ENCODE measurements at regions not wholly inside any gene's neighbourhood (a gene's known extent, or its start where the extent isn't known, plus 50 kb on each side); places are given as distances from the start of the nearest gene placed in this dataset.

- Mint-ChIP-seq H3K4me1 (no peaks in the 10 kb centered on the region), H3K27ac (no peak overlapping the region), H3K36me3 (no peaks in the 10 kb centered on the region), H3K27me3 (no peaks in the 10 kb centered on the region), H3K9me3 (peaks cover 0 to 8% (median 3%) of the 10 kb centered on the region in 7 donors), H3K4me3 (no peak overlapping the region)
- ATAC-seq (ENCODE audit: low read depth in 2 of 2) (no peak), DNase-seq (no peak)
Measured at GRCh38 chr4:12293906-12294525, 865.3 kb upstream of the HS3ST1 start.

- no peak overlapping the region for H3K27ac Mint-ChIP-seq
- ATAC-seq (ENCODE audit: low read depth in 2 of 2) (no peak), DNase-seq (no peak)
- no peak overlapping the region for H3K4me3 Mint-ChIP-seq
- peaks cover 0 to 35% (median 10%) of the 10 kb centered on the region in 7 donors for H3K9me3 Mint-ChIP-seq
- H3K27me3 Mint-ChIP-seq, result no peaks in the 10 kb centered on the region
- no peaks in the 10 kb centered on the region for H3K36me3 Mint-ChIP-seq
- no peaks in the 10 kb centered on the region for H3K4me1 Mint-ChIP-seq
Measured at GRCh38 chr4:12286351-12286750, 857.7 kb upstream of the HS3ST1 start.

GRCh38 chr4:12270546-12270945 is 841.9 kb upstream of the HS3ST1 start:
- DNase-seq (no peak), ATAC-seq (ENCODE audit: low read depth in 2 of 2) (no peak)
- Mint-ChIP-seq H3K27me3 (no peaks in the 10 kb centered on the region), H3K4me3 (no peak overlapping the region), H3K4me1 (no peaks in the 10 kb centered on the region), H3K27ac (no peak overlapping the region), H3K9me3 (peaks cover 0 to 6% (median 0%) of the 10 kb centered on the region in 7 donors), H3K36me3 (no peaks in the 10 kb centered on the region)

GRCh38 chr4:12265554-12265953 is 836.9 kb upstream of the HS3ST1 start:
- peaks cover 0 to 5% (median 4%) of the 10 kb centered on the region in 7 donors for H3K9me3 Mint-ChIP-seq
- DNase-seq (no peak), ATAC-seq (ENCODE audit: low read depth in 2 of 2) (no peak)
- H3K4me1 Mint-ChIP-seq, result no peaks in the 10 kb centered on the region
- no peak overlapping the region for H3K4me3 Mint-ChIP-seq
- H3K36me3 Mint-ChIP-seq, result no peaks in the 10 kb centered on the region
- no peak overlapping the region for H3K27ac Mint-ChIP-seq
- peaks cover 0 to 4% (median 0%) of the 10 kb centered on the region in 3 donors for H3K27me3 Mint-ChIP-seq

GRCh38 chr4:12260453-12260852 is 831.8 kb upstream of the HS3ST1 start:
- Mint-ChIP-seq H3K4me3 (no peak overlapping the region), H3K27me3 (peaks cover 0 to 4% (median 0%) of the 10 kb centered on the region in 3 donors), H3K36me3 (no peaks in the 10 kb centered on the region), H3K27ac (no peak overlapping the region), H3K4me1 (no peaks in the 10 kb centered on the region), H3K9me3 (peaks cover 3 to 9% (median 6%) of the 10 kb centered on the region in 7 donors)
- ATAC-seq (ENCODE audit: low read depth in 2 of 2), result no peak
- DNase-seq, result no peak

GRCh38 chr4:12244973-12245372 is 816.3 kb upstream of the HS3ST1 start:
- Mint-ChIP-seq H3K36me3 (no peaks in the 10 kb centered on the region), H3K27ac (peak overlapping the region in 1 of 6 donors; percentile 74), H3K4me1 (no peaks in the 10 kb centered on the region), H3K9me3 (peaks cover 0 to 15% (median 2%) of the 10 kb centered on the region in 7 donors), H3K27me3 (no peaks in the 10 kb centered on the region), H3K4me3 (no peak overlapping the region)
- ATAC-seq (ENCODE audit: low read depth in 2 of 2) (no peak), DNase-seq (no peak)

- no peaks in the 10 kb centered on the region for H3K27me3 Mint-ChIP-seq
- DNase-seq, result no peak
- no peaks in the 10 kb centered on the region for H3K36me3 Mint-ChIP-seq
- ATAC-seq (ENCODE audit: low read depth in 2 of 2), result no peak
- H3K27ac Mint-ChIP-seq, result no peak overlapping the region
- no peak overlapping the region for H3K4me3 Mint-ChIP-seq
- no peaks in the 10 kb centered on the region for H3K4me1 Mint-ChIP-seq
- peaks cover 0 to 20% (median 2%) of the 10 kb centered on the region in 7 donors for H3K9me3 Mint-ChIP-seq
Measured at GRCh38 chr4:12242354-12242753, 813.7 kb upstream of the HS3ST1 start.

- no peaks in the 10 kb centered on the region for H3K27me3 Mint-ChIP-seq
- peaks cover 0 to 14% (median 0%) of the 10 kb centered on the region in 7 donors for H3K9me3 Mint-ChIP-seq
- no peak overlapping the region for H3K27ac Mint-ChIP-seq
Measured at GRCh38 chr4:12239897-12240636, 811.4 kb upstream of the HS3ST1 start.

GRCh38 chr4:12231098-12231497 is 802.4 kb upstream of the HS3ST1 start:
- no peaks in the 10 kb centered on the region for H3K4me1 Mint-ChIP-seq
- H3K27me3 Mint-ChIP-seq, result no peaks in the 10 kb centered on the region
- no peak overlapping the region for H3K4me3 Mint-ChIP-seq
- H3K36me3 Mint-ChIP-seq, result no peaks in the 10 kb centered on the region
- H3K27ac Mint-ChIP-seq, result no peak overlapping the region
- peaks cover 0 to 15% (median 6%) of the 10 kb centered on the region in 7 donors for H3K9me3 Mint-ChIP-seq
- DNase-seq (no peak), ATAC-seq (ENCODE audit: low read depth in 2 of 2) (no peak)

More at GRCh38 chr4:12239897-12240636, 811.4 kb upstream of the HS3ST1 start:
- Mint-ChIP-seq H3K36me3 (no peaks in the 10 kb centered on the region), H3K4me1 (no peaks in the 10 kb centered on the region), H3K4me3 (no peak overlapping the region)
- DNase-seq (no peak), ATAC-seq (ENCODE audit: low read depth in 2 of 2) (no peak)

- peaks cover 0 to 10% (median 3%) of the 10 kb centered on the region in 7 donors for H3K9me3 Mint-ChIP-seq
- DNase-seq (no peak), ATAC-seq (ENCODE audit: low read depth in 2 of 2) (no peak)
- no peak overlapping the region for H3K4me3 Mint-ChIP-seq
- no peak overlapping the region for H3K27ac Mint-ChIP-seq
- H3K27me3 Mint-ChIP-seq, result no peaks in the 10 kb centered on the region
- H3K4me1 Mint-ChIP-seq, result no peaks in the 10 kb centered on the region
- no peaks in the 10 kb centered on the region for H3K36me3 Mint-ChIP-seq
Measured at GRCh38 chr4:12221031-12221430, 792.3 kb upstream of the HS3ST1 start.

- H3K27ac Mint-ChIP-seq, result no peak overlapping the region
Measured at GRCh38 chr4:12211636-12212035, 782.9 kb upstream of the HS3ST1 start.

GRCh38 chr4:12207396-12207795 is 778.7 kb upstream of the HS3ST1 start:
- no peaks in the 10 kb centered on the region for H3K27me3 Mint-ChIP-seq
- no peaks in the 10 kb centered on the region for H3K36me3 Mint-ChIP-seq

More at GRCh38 chr4:12211636-12212035, 782.9 kb upstream of the HS3ST1 start:
- no peaks in the 10 kb centered on the region for H3K36me3 Mint-ChIP-seq
- H3K27me3 Mint-ChIP-seq, result no peaks in the 10 kb centered on the region
- ATAC-seq (ENCODE audit: low read depth in 2 of 2) (no peak), DNase-seq (no peak)
- H3K9me3 Mint-ChIP-seq, result peaks cover 0 to 3% (median 0%) of the 10 kb centered on the region in 7 donors
- no peaks in the 10 kb centered on the region for H3K4me1 Mint-ChIP-seq
- no peak overlapping the region for H3K4me3 Mint-ChIP-seq

GRCh38 chr4:12206091-12206490 is 777.4 kb upstream of the HS3ST1 start:
- no peak for ATAC-seq (ENCODE audit: low read depth in 2 of 2)
- H3K4me3 Mint-ChIP-seq, result no peak overlapping the region
- no peak for DNase-seq
- H3K27ac Mint-ChIP-seq, result no peak overlapping the region
- H3K27me3 Mint-ChIP-seq, result no peaks in the 10 kb centered on the region
- H3K9me3 Mint-ChIP-seq, result peaks cover 0 to 4% (median 1%) of the 10 kb centered on the region in 7 donors
- no peaks in the 10 kb centered on the region for H3K4me1 Mint-ChIP-seq
- no peaks in the 10 kb centered on the region for H3K36me3 Mint-ChIP-seq

More at GRCh38 chr4:12207396-12207795, 778.7 kb upstream of the HS3ST1 start:
- DNase-seq, result no peak
- no peak overlapping the region for H3K4me3 Mint-ChIP-seq
- ATAC-seq (ENCODE audit: low read depth in 2 of 2), result no peak
- H3K9me3 Mint-ChIP-seq, result peaks cover 0 to 4% (median 0%) of the 10 kb centered on the region in 7 donors
- no peaks in the 10 kb centered on the region for H3K4me1 Mint-ChIP-seq
- H3K27ac Mint-ChIP-seq, result no peak overlapping the region

GRCh38 chr4:12203945-12204344 is 775.3 kb upstream of the HS3ST1 start:
- no peak for DNase-seq
- ATAC-seq (ENCODE audit: low read depth in 2 of 2), result no peak
- Mint-ChIP-seq H3K27me3 (no peaks in the 10 kb centered on the region), H3K4me1 (no peaks in the 10 kb centered on the region), H3K4me3 (no peak overlapping the region), H3K36me3 (no peaks in the 10 kb centered on the region), H3K9me3 (peaks cover 0 to 4% (median 3%) of the 10 kb centered on the region in 7 donors), H3K27ac (no peak overlapping the region)
